H1 (cell line): ENCODE measurements at regions not wholly inside any gene's neighbourhood (a gene's known extent, or its start where the extent isn't known, plus 50 kb on each side); places are given as distances from the start of the nearest gene placed in this dataset.

Experiments
- CBX8 ChIP-seq: fragments of 300-800, 300-1000 bp; sonication (generic); IDR thresholded peaks from 2 replicates; pipeline ENCODE4 v1.7.1; 2016; ENCODE audit warnings: low read depth, low read length, borderline replicate concordance
- CREB1 ChIP-seq: IDR thresholded peaks from 2 replicates; pipeline ENCODE4 v1.6.1; 2012; ENCODE audit warnings: inconsistent platforms
- KDM1A ChIP-seq: fragments of 200-600, 300-600 bp; sonication (generic); IDR thresholded peaks from 2 replicates; pipeline ENCODE4 v1.7.1; 2016; ENCODE audit warnings: mild to moderate bottlenecking, low read length, borderline replicate concordance
- SAP30 ChIP-seq: fragments of 300-600 bp; sonication (generic); IDR thresholded peaks from 2 replicates; pipeline ENCODE4 v1.7.1; 2012; ENCODE audit warnings: low read length, moderate library complexity, mild to moderate bottlenecking, inconsistent platforms; ENCODE audit not compliant: insufficient read depth, insufficient replicate concordance
- TAF1 ChIP-seq: IDR thresholded peaks from 2 replicates; pipeline ENCODE4 v1.6.1; 2011; ENCODE audit warnings: mild to moderate bottlenecking, low read depth, low read length
- USF2 ChIP-seq: IDR thresholded peaks from 2 replicates; pipeline ENCODE4 v1.6.1; 2011; ENCODE audit warnings: low read length, improper control_type of control experiment
- YY1 ChIP-seq: IDR thresholded peaks from 2 replicates; pipeline ENCODE4 v1.6.1; 2011; ENCODE audit warnings: low read depth, mild to moderate bottlenecking, low read length
- TF ChIP-seq, protein P1 (sequence below): IDR thresholded peaks from 2 replicates; pipeline ENCODE4 v1.6.1; 2012; ENCODE audit warnings: low read length, inconsistent platforms
- TF ChIP-seq, protein P2 (sequence below), 3 experiments: IDR thresholded peaks; 1 replicate in 2 of 3; 2 replicates in 1 of 3; pipeline versions ENCODE4 v1.5.1 to v1.6.1; 2011; ENCODE audit warnings: low read length in 3 of 3, mild to moderate bottlenecking in 3 of 3, inconsistent platforms in 2 of 3, low read depth in 1 of 3, moderate library complexity in 1 of 3; ENCODE audit not compliant: insufficient read depth in 1 of 3; ENCODE audit errors: control extremely low read depth in 1 of 3

DNA sequence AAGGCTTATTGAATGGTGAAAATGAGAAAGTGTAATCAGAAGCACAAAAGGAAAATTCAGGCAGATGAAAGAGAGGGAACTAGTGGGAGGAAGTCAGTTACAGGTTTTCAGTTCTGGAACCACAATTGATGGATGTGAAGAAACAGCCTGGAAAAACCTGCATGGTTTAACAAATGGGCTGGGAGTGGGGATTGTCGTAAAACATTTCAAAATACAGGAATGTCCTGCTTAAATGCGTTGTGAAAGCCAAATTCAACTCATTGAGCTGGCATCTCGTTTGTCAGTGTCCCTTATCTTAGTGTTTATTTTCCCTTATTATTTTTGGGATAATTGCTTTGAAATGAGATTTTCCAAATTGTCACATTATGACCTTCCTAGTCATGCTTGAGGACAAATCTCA, 106.5 kb upstream of the RFC3 start:
- TF ChIP-seq KDM1A (no peak), TAF1 (no peak), CBX8 (no peak), YY1 (no peak), CREB1 (no peak), SAP30 (no peak), USF2 (no peak)
- TF ChIP-seq, protein P1, sequence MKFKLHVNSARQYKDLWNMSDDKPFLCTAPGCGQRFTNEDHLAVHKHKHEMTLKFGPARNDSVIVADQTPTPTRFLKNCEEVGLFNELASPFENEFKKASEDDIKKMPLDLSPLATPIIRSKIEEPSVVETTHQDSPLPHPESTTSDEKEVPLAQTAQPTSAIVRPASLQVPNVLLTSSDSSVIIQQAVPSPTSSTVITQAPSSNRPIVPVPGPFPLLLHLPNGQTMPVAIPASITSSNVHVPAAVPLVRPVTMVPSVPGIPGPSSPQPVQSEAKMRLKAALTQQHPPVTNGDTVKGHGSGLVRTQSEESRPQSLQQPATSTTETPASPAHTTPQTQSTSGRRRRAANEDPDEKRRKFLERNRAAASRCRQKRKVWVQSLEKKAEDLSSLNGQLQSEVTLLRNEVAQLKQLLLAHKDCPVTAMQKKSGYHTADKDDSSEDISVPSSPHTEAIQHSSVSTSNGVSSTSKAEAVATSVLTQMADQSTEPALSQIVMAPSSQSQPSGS: no peak
- TF ChIP-seq, protein P2, sequence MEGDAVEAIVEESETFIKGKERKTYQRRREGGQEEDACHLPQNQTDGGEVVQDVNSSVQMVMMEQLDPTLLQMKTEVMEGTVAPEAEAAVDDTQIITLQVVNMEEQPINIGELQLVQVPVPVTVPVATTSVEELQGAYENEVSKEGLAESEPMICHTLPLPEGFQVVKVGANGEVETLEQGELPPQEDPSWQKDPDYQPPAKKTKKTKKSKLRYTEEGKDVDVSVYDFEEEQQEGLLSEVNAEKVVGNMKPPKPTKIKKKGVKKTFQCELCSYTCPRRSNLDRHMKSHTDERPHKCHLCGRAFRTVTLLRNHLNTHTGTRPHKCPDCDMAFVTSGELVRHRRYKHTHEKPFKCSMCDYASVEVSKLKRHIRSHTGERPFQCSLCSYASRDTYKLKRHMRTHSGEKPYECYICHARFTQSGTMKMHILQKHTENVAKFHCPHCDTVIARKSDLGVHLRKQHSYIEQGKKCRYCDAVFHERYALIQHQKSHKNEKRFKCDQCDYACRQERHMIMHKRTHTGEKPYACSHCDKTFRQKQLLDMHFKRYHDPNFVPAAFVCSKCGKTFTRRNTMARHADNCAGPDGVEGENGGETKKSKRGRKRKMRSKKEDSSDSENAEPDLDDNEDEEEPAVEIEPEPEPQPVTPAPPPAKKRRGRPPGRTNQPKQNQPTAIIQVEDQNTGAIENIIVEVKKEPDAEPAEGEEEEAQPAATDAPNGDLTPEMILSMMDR (IDR thresholded peaks at IDR 0.05; ENCODE audit: control extremely low read depth in 1 of 3, insufficient read depth in 1 of 3, low read depth in 1 of 3, low read length in 3 of 3): no peak
